Activated CD8-positive, alpha-beta T cell treated with anti-CD3 and anti-CD28 coated beads for 36 hours (primary cell): ENCODE measurements at regions not wholly inside any gene's neighbourhood (a gene's known extent, or its start where the extent isn't known, plus 50 kb on each side); places are given as distances from the start of the nearest gene placed in this dataset.

Experiments
- ATAC-seq: fragments of 200-7000 bp; cut with Tn5 transposase; one replicate; pipeline ENCODE4 v1.10.0; 2021; ENCODE audit warnings: mild to moderate bottlenecking, moderate library complexity
- CTCF ChIA-PET: fragments of 350-600 bp; sonication (Branson Sonifier 250); formaldehyde crosslinking; loops from one replicate; lab custom pipeline; 2021; ENCODE audit warnings: antibody characterized with exemption; lab: Charles Lee
- POLR2A ChIA-PET: fragments of 350-600 bp; sonication (Branson Sonifier 250); formaldehyde crosslinking; loops from one replicate; lab custom pipeline; 2021; ENCODE audit warnings: antibody characterized with exemption; lab: Charles Lee
- DNase-seq: peaks from one replicate; pipeline ENCODE4 v3.0.0-alpha.2; 2020
- H3K27ac Mint-ChIP-seq: one replicate; pipeline ENCODE4 v1.8.0; 2021; ENCODE audit warnings: mild to moderate bottlenecking, mixed read lengths
- H3K27me3 Mint-ChIP-seq: one replicate; pipeline ENCODE4 v1.8.0; 2021; ENCODE audit warnings: mixed read lengths
- H3K36me3 Mint-ChIP-seq: one replicate; pipeline ENCODE4 v1.8.0; 2021; ENCODE audit warnings: low read depth, mixed read lengths
- H3K4me1 Mint-ChIP-seq: one replicate; pipeline ENCODE4 v1.8.0; 2021; ENCODE audit warnings: low read depth, mixed read lengths
- H3K4me3 Mint-ChIP-seq: one replicate; pipeline ENCODE4 v1.8.0; 2021; ENCODE audit warnings: mild to moderate bottlenecking, moderate library complexity, mixed read lengths
- H3K9me3 Mint-ChIP-seq: one replicate; pipeline ENCODE4 v1.8.0; 2021; ENCODE audit warnings: mixed read lengths
- CTCF ChIP-seq: fragments of 200-600 bp; IDR thresholded peaks from one replicate; pipeline ENCODE4 v1.8.0; 2022; ENCODE audit warnings: antibody characterized with exemption, mild to moderate bottlenecking
- intact Hi-C: fragments of 100-400 bp; cut with micrococcal nuclease; formaldehyde crosslinking; loops from one replicate; pipeline ENCODE4 v1.10.0; 2022

DNA sequence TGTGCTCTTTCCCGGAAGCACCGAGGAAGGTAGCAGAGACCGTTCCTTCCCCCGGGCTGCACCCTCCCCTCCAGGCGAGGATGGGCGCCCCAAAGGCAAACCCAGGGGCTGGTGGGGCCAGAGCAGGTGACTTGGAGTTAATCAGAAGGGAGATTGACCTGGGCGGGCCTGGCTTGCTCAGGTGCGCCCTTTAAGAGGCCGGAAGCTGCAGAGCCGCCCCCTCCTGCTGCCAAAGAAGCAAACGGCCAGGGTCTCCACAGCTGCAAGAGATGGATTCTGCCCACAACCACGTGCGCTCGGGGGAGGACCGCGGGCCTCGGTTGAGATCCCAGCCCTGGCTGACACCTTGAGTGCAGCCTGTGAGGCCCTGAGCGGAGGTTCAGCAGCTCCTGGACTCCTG is 218.2 kb upstream of the NAALADL2 start:
- no peaks in the 10 kb centered on the region for H3K27me3 Mint-ChIP-seq
- H3K36me3 Mint-ChIP-seq = no peaks in the 10 kb centered on the region
- no peak for TF ChIP-seq CTCF
- H3K4me3 Mint-ChIP-seq = no peak overlapping the region
- intact Hi-C loops = no loop called here
- ChIA-PET POLR2A (no interaction called here), CTCF (no interaction called here)
- DNase-seq (no peak), ATAC-seq (no peak)
- no peaks in the 10 kb centered on the region for H3K4me1 Mint-ChIP-seq
- peaks cover 2% of the 10 kb centered on the region for H3K9me3 Mint-ChIP-seq
- no peak overlapping the region for H3K27ac Mint-ChIP-seq

GRCh38 chr3:174644287-174644686 is 214.8 kb upstream of the NAALADL2 start:
- CTCF ChIA-PET = no interaction called here
- ATAC-seq = no peak
- Mint-ChIP-seq H3K27ac (no peak overlapping the region), H3K4me1 (no peaks in the 10 kb centered on the region), H3K9me3 (no peaks in the 10 kb centered on the region), H3K36me3 (no peaks in the 10 kb centered on the region), H3K4me3 (no peak overlapping the region), H3K27me3 (no peaks in the 10 kb centered on the region)
- intact Hi-C loops = no loop called here
- POLR2A ChIA-PET = no interaction called here
- TF ChIP-seq CTCF = no peak
- DNase-seq = no peak

GRCh38 chr3:174651951-174652350 is 207.2 kb upstream of the NAALADL2 start:
- intact Hi-C loops = no loop called here
- no peak overlapping the region for H3K27ac Mint-ChIP-seq
- ATAC-seq = no peak
- H3K36me3 Mint-ChIP-seq = no peaks in the 10 kb centered on the region
- H3K9me3 Mint-ChIP-seq = no peaks in the 10 kb centered on the region
- ChIA-PET CTCF (no interaction called here), POLR2A (no interaction called here)
- no peak for DNase-seq
- no peaks in the 10 kb centered on the region for H3K4me1 Mint-ChIP-seq
- no peak overlapping the region for H3K4me3 Mint-ChIP-seq
- no peaks in the 10 kb centered on the region for H3K27me3 Mint-ChIP-seq
- TF ChIP-seq CTCF = no peak

DNA sequence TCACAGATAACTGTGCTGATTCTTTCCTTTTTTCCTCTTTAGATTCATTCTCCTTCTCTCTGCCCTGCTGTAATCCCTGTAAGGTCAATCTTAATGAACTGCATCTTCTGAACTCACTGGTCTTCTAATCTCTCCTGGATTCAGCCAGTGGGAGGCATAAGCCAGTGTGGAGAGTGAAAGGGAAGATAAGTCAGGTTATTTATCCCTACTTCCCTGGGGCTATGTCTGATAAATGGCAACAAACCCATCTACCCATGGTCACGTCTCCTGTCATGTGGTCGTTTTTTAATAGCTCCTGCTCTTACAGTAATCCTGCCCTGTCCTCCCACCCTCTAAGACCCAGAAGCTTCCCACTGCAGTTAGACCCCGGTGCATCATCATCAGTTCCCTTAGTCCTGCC is 199.6 kb upstream of the NAALADL2 start:
- Mint-ChIP-seq H3K27me3 (no peaks in the 10 kb centered on the region), H3K4me1 (no peaks in the 10 kb centered on the region), H3K36me3 (no peaks in the 10 kb centered on the region), H3K9me3 (no peaks in the 10 kb centered on the region), H3K27ac (no peak overlapping the region), H3K4me3 (no peak overlapping the region)
- POLR2A ChIA-PET = no interaction called here
- DNase-seq (no peak), ATAC-seq (no peak)
- intact Hi-C loops = no loop called here
- no peak for TF ChIP-seq CTCF
- CTCF ChIA-PET = no interaction called here

GRCh38 chr3:174662653-174663052 is 196.5 kb upstream of the NAALADL2 start:
- CTCF ChIA-PET = no interaction called here
- no peaks in the 10 kb centered on the region for H3K4me1 Mint-ChIP-seq
- POLR2A ChIA-PET = no interaction called here
- no peak for TF ChIP-seq CTCF
- H3K27ac Mint-ChIP-seq = no peak overlapping the region
- no peaks in the 10 kb centered on the region for H3K36me3 Mint-ChIP-seq
- ATAC-seq (no peak), DNase-seq (no peak)
- no peaks in the 10 kb centered on the region for H3K27me3 Mint-ChIP-seq
- intact Hi-C loops = no loop called here
- no peaks in the 10 kb centered on the region for H3K9me3 Mint-ChIP-seq
- no peak overlapping the region for H3K4me3 Mint-ChIP-seq
